Keratinocyte (primary cell): ENCODE measurements at regions not wholly inside any gene's neighbourhood (a gene's known extent, or its start where the extent isn't known, plus 50 kb on each side); places are given as distances from the start of the nearest gene placed in this dataset.

Experiments used
- CTCF ChIP-seq, 3 experiments: IDR thresholded peaks in 1 of 3; conservative IDR thresholded peaks in 1 of 3; optimal IDR thresholded peaks in 1 of 3; 2 replicates in 2 of 3; 3 replicates in 1 of 3; pipeline versions ENCODE3 to v1.5.1; 2011; ENCODE audit warnings: low read length in 3 of 3, mild to moderate bottlenecking in 3 of 3, moderate library complexity in 2 of 3, control low read depth in 1 of 3, inconsistent platforms in 1 of 3; ENCODE audit not compliant: insufficient read depth in 2 of 3; ENCODE audit errors: extremely low read depth in 1 of 3
- EZH2 ChIP-seq: IDR thresholded peaks from one replicate; pipeline ENCODE4 v1.6.1; 2012; ENCODE audit warnings: inconsistent platforms, mild to moderate bottlenecking, low read length, moderate library complexity

GRCh38 chr10:111677759-111678158 lies 505.8 kb downstream of the GPAM start:
- TF ChIP-seq CTCF (optimal IDR thresholded peaks at IDR 0.05 in 1 of 3, IDR thresholded peaks at IDR 0.05 in 1 of 3, conservative IDR thresholded peaks at IDR 0.05 in 1 of 3; ENCODE audit: extremely low read depth in 1 of 3, insufficient read depth in 2 of 3, low read length in 3 of 3) (no peak), EZH2 (no peak)
